H1 (cell line): ENCODE measurements at regions not wholly inside any gene's neighbourhood (a gene's known extent, or its start where the extent isn't known, plus 50 kb on each side); places are given as distances from the start of the nearest gene placed in this dataset.

Experiments used
- CTCF ChIA-PET: fragments of 300-600 bp; sonication (Branson Sonifier 250); formaldehyde crosslinking; loops from one replicate; lab custom pipeline; 2021; ENCODE audit not compliant: partially characterized antibody; lab: Charles Lee
- POLR2A ChIA-PET: fragments of 300-600 bp; sonication (Branson Sonifier 250); formaldehyde crosslinking; loops from one replicate; lab custom pipeline; 2021; ENCODE audit warnings: inconsistent platforms; ENCODE audit not compliant: partially characterized antibody; lab: Charles Lee
- DNase-seq, 2 experiments: peaks; one replicate each; pipeline versions ENCODE4 v3.0.0 to v3.0.0-alpha.2; 2010 to 2022; ENCODE audit warnings: low spot score in 2 of 2, low read depth in 1 of 2, mixed read lengths in 1 of 2
- FAIRE-seq: peaks from 2 replicates; lab custom pipeline; 2011; peaks lifted over from hg19 to GRCh38; lab: Jason Lieb, UNC
- H2AFZ ChIP-seq: 2 replicates; pipeline ENCODE4 v1.8.1; 2012; ENCODE audit warnings: low read length, inconsistent platforms
- H2AK5ac ChIP-seq: 2 replicates; pipeline ENCODE4 v1.6.1; 2013; ENCODE audit warnings: low read depth, low read length
- H2BK120ac ChIP-seq: replicated peaks from 2 replicates; pipeline ENCODE3; 2013; ENCODE audit warnings: low read depth, low read length, inconsistent platforms
- H2BK12ac ChIP-seq: 2 replicates; pipeline ENCODE4 v1.6.1; 2013; ENCODE audit warnings: low read depth, low read length
- H2BK15ac ChIP-seq: 2 replicates; pipeline ENCODE4 v1.6.1; 2013; ENCODE audit warnings: low read length
- H2BK20ac ChIP-seq: 2 replicates; pipeline ENCODE4 v1.6.1; 2013; ENCODE audit warnings: low read length
- H2BK5ac ChIP-seq: 2 replicates; pipeline ENCODE4 v1.6.1; 2013; ENCODE audit warnings: low read depth, low read length
- H3K14ac ChIP-seq: 2 replicates; pipeline ENCODE4 v1.6.1; 2013; ENCODE audit warnings: inconsistent platforms; ENCODE audit not compliant: insufficient read length
- H3K18ac ChIP-seq: 2 replicates; pipeline ENCODE4 v1.6.1; 2013; ENCODE audit warnings: low read length; ENCODE audit errors: extremely low read depth
- H3K23ac ChIP-seq: 2 replicates; pipeline ENCODE4 v1.6.1; 2013; ENCODE audit warnings: inconsistent platforms; ENCODE audit not compliant: insufficient read length
- H3K23me2 ChIP-seq: 2 replicates; pipeline ENCODE4 v1.6.1; 2013; ENCODE audit warnings: low read depth, low read length
- H3K27ac ChIP-seq: 2 replicates; pipeline ENCODE4 v1.6.1; 2011; ENCODE audit warnings: low read depth, low read length, inconsistent platforms
- H3K27me3 ChIP-seq, 4 experiments: replicated peaks in 1 of 4; 1 replicate in 1 of 4; 2 replicates in 3 of 4; pipeline versions ENCODE4 v1.6.1 to v1.8.1; 2011 to 2013; ENCODE audit warnings: low read length in 3 of 4, mild to moderate bottlenecking in 3 of 4, inconsistent platforms in 2 of 4, mixed read lengths in 2 of 4, moderate library complexity in 1 of 4; ENCODE audit not compliant: control insufficient read depth in 3 of 4, insufficient read depth in 3 of 4; ENCODE audit errors: extremely low read depth in 1 of 4
- H3K36me3 ChIP-seq, 4 experiments: 2 replicates each; pipeline versions ENCODE4 v1.6.1 to v1.8.1; 2011 to 2013; ENCODE audit warnings: mild to moderate bottlenecking in 4 of 4, low read length in 3 of 4, moderate library complexity in 2 of 4, control low read depth in 1 of 4, inconsistent platforms in 1 of 4; ENCODE audit not compliant: insufficient read depth in 4 of 4, control insufficient read depth in 2 of 4
- H3K4ac ChIP-seq: replicated peaks from 2 replicates; pipeline ENCODE3; 2013; ENCODE audit warnings: low read length, low read depth, mixed read lengths, inconsistent platforms; ENCODE audit not compliant: insufficient read length
- H3K4me1 ChIP-seq, 4 experiments: replicated peaks in 1 of 4; 1 replicate in 1 of 4; 2 replicates in 3 of 4; pipeline versions ENCODE4 v1.6.1 to v1.8.1; 2011 to 2013; ENCODE audit warnings: low read length in 3 of 4, inconsistent platforms in 2 of 4, mixed read lengths in 1 of 4; ENCODE audit not compliant: insufficient read depth in 4 of 4, control insufficient read depth in 3 of 4
- H3K4me2 ChIP-seq, 2 experiments: 2 replicates each; pipeline versions ENCODE4 v1.6.1 to v1.8.1; 2011 to 2013; ENCODE audit warnings: low read depth in 2 of 2, low read length in 2 of 2, control low read depth in 1 of 2, inconsistent platforms in 1 of 2, mild to moderate bottlenecking in 1 of 2; ENCODE audit not compliant: insufficient read depth in 1 of 2
- H3K4me3 ChIP-seq, 4 experiments: fragments of 200-600, 300-600 bp in 1 of 4; sonication (generic), shearing (Covaris generic), sonication (Bioruptor Twin) in 1 of 4; 2 replicates each; pipeline versions ENCODE4 v1.5.1 to v1.8.1; 2011 to 2016; ENCODE audit warnings: low read length in 4 of 4, low read depth in 3 of 4, control low read depth in 2 of 4, inconsistent platforms in 2 of 4, mild to moderate bottlenecking in 2 of 4, mixed read lengths in 1 of 4, moderate library complexity in 1 of 4; ENCODE audit not compliant: insufficient read depth in 2 of 4; ENCODE audit errors: extremely low read depth in 1 of 4
- H3K56ac ChIP-seq: replicated peaks from 2 replicates; pipeline ENCODE3; 2013; ENCODE audit warnings: low read depth, mild to moderate bottlenecking, mixed read lengths, low read length, inconsistent platforms; ENCODE audit not compliant: insufficient read length
- H3K79me1 ChIP-seq: 2 replicates; pipeline ENCODE4 v1.6.1; 2013; ENCODE audit warnings: low read depth, low read length, control low read depth
- H3K79me2 ChIP-seq, 2 experiments: 2 replicates each; pipeline versions ENCODE4 v1.6.1 to v1.8.1; 2012 to 2013; ENCODE audit warnings: low read length in 2 of 2, mild to moderate bottlenecking in 2 of 2, inconsistent platforms in 1 of 2; ENCODE audit not compliant: insufficient read depth in 2 of 2, control insufficient read depth in 1 of 2
- H3K9ac ChIP-seq, 4 experiments: replicated peaks in 1 of 4; 1 replicate in 1 of 4; 2 replicates in 3 of 4; pipeline versions ENCODE4 v1.6.1 to v1.8.1; 2011 to 2013; ENCODE audit warnings: low read depth in 3 of 4, low read length in 3 of 4, control low read depth in 2 of 4, mild to moderate bottlenecking in 2 of 4, moderate library complexity in 2 of 4, inconsistent platforms in 1 of 4; ENCODE audit errors: extremely low read depth in 1 of 4
- H3K9me3 ChIP-seq, 2 experiments: 2 replicates each; pipeline versions ENCODE4 v1.6.1 to v1.8.1; 2012 to 2013; ENCODE audit warnings: mild to moderate bottlenecking in 2 of 2, moderate library complexity in 2 of 2, control low read depth in 1 of 2, inconsistent platforms in 1 of 2, low read depth in 1 of 2, low read length in 1 of 2, mixed read lengths in 1 of 2; ENCODE audit not compliant: insufficient read depth in 2 of 2
- H4K20me1 ChIP-seq, 2 experiments: replicated peaks in 1 of 2; 2 replicates each; pipeline versions ENCODE3 to v1.8.1; 2011 to 2013; ENCODE audit warnings: inconsistent platforms in 2 of 2, low read length in 2 of 2, mild to moderate bottlenecking in 1 of 2; ENCODE audit not compliant: insufficient read depth in 2 of 2, control insufficient read depth in 1 of 2
- H4K5ac ChIP-seq: 2 replicates; pipeline ENCODE4 v1.6.1; 2013; ENCODE audit warnings: low read length, low read depth, mixed read lengths, inconsistent platforms; ENCODE audit not compliant: insufficient read length
- H4K8ac ChIP-seq: 2 replicates; pipeline ENCODE4 v1.8.0; 2013; ENCODE audit warnings: mild to moderate bottlenecking, moderate library complexity, low read length, inconsistent platforms; ENCODE audit not compliant: insufficient read depth; ENCODE audit errors: extremely low read depth
- H4K91ac ChIP-seq: replicated peaks from 2 replicates; pipeline ENCODE3; 2013; ENCODE audit warnings: low read length, mixed read lengths, inconsistent platforms; ENCODE audit not compliant: insufficient read length
- CREB1 ChIP-seq: IDR thresholded peaks from 2 replicates; pipeline ENCODE4 v1.6.1; 2012; ENCODE audit warnings: inconsistent platforms
- SIRT6 ChIP-seq: IDR thresholded peaks from one replicate; pipeline ENCODE4 v1.7.1; 2012; ENCODE audit warnings: low read length, inconsistent platforms
- WGBS, 2 experiments: shearing (Covaris generic) in 1 of 2; methylation state at CpG; one replicate each; pipeline versions ENCODE4 v1.1.6 to v1.1.7; 2013 to 2015; ENCODE audit warnings: low lambda C conversion rate in 2 of 2, mixed read lengths in 2 of 2, inconsistent platforms in 1 of 2, low coverage in 1 of 2, missing lambda C conversion rate in 1 of 2; ENCODE audit not compliant: insufficient replicate concordance in 2 of 2, insufficient coverage in 1 of 2, insufficient read length in 1 of 2; ENCODE audit errors: extremely low coverage in 1 of 2, missing lambda C conversion rate in 1 of 2; 5-methylcytosine and 5-hydroxymethylcytosine counted together

DNA sequence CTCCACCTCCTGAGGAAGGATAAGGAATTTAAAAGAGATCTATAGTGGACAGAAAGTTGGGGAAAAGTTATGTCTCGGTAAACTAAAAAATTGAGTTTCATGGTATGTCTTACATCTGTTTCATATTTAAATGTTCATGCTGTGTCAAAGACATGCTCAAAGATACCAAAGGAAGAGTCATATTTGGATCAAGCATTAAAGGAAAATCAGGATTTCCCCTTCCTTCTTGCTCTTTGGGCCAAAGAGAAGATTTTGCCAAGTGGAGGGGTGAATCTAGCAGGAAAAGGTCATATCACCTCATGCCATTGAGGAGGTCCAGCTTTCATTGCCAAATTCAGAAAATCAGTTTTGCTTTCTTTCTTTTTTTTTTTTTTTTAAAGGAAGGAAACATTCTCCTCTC lies 192.4 kb downstream of the OGFRL1 start:
- Histone ChIP-seq H2BK120ac (no peak overlapping the region), H2BK5ac (no peak overlapping the region), H3K27me3 (no peaks in the 10 kb centered on the region), H3K18ac (no peak overlapping the region), H3K4ac (no peak overlapping the region), H4K8ac (no peak overlapping the region), H2AK5ac (no peak overlapping the region), H3K9ac (no peak overlapping the region), H3K9me3 (no peaks in the 10 kb centered on the region), H2BK12ac (no peak overlapping the region), H3K23me2 (no peaks in the 10 kb centered on the region), H2AFZ (no peak overlapping the region), H3K79me2 (no peaks in the 10 kb centered on the region), H3K27ac (no peak overlapping the region), H2BK20ac (no peak overlapping the region), H4K5ac (no peak overlapping the region), H3K56ac (no peak overlapping the region), H3K4me1 (peaks cover 0 to 4% (median 0%) of the 10 kb centered on the region in 4 experiments; a peak in 1 of 7 replicates), H2BK15ac (no peak overlapping the region), H3K14ac (no peak overlapping the region), H3K79me1 (no peaks in the 10 kb centered on the region), H4K20me1 (no peaks in the 10 kb centered on the region), H3K4me3 (no peak overlapping the region), H4K91ac (no peak overlapping the region), H3K4me2 (no peak overlapping the region), H3K23ac (no peak overlapping the region), H3K36me3 (no peaks in the 10 kb centered on the region)
- DNase-seq (no peak), FAIRE-seq (no peak)
- WGBS, 2 experiments: 95% methylated on average over 1 of the region's 1 CpG; no CpG with 5 or more reads in 1 of the 2 experiments
- CTCF ChIA-PET: interaction anchor here (0.9 to 1.5 kb wide), 3 partner anchors 19 to 107 kb away, joined by 3 read pairs; no protein-coding TSS in a partner anchor
- POLR2A ChIA-PET: no interaction called here
- no peak for TF ChIP-seq SIRT6
- TF ChIP-seq CREB1: no peak
